OCI-LY3 (cell line): ENCODE measurements at regions not wholly inside any gene's neighbourhood (a gene's known extent, or its start where the extent isn't known, plus 50 kb on each side); places are given as distances from the start of the nearest gene placed in this dataset.

Experiments used
- EZH2phosphoT487 ChIP-seq: fragments of 200-600 bp; shearing (Covaris generic); IDR thresholded peaks from 2 replicates; pipeline ENCODE4 v1.6.1; 2018; ENCODE audit warnings: antibody characterized with exemption, mixed run types, low read depth
- TF ChIP-seq, protein P1 (sequence below): fragments of 200-600, 300-600 bp; sonication (generic); IDR thresholded peaks from 2 replicates; pipeline ENCODE4 v1.5.1; 2014; ENCODE audit warnings: antibody characterized with exemption, low read length, low read depth

DNA sequence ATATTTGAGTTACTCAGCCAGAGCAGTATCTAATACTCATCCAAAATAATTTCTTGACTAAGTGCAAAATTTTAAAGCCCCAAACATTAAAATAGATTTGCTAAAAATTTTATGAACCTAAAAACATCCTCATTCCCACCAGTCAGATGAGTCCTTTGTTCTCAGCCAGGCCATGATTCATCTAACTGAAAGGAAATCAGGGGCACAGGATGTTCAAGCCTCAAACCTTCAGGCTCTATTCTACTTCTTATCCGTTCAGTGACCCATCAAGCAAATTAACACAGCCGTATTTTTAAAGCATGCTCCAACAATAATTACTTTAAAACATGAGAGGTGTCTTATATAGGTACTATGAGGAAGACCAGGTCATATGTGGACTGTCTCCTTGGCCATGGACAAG, 176.5 kb upstream of the MON1B start:
- TF ChIP-seq, protein P1, sequence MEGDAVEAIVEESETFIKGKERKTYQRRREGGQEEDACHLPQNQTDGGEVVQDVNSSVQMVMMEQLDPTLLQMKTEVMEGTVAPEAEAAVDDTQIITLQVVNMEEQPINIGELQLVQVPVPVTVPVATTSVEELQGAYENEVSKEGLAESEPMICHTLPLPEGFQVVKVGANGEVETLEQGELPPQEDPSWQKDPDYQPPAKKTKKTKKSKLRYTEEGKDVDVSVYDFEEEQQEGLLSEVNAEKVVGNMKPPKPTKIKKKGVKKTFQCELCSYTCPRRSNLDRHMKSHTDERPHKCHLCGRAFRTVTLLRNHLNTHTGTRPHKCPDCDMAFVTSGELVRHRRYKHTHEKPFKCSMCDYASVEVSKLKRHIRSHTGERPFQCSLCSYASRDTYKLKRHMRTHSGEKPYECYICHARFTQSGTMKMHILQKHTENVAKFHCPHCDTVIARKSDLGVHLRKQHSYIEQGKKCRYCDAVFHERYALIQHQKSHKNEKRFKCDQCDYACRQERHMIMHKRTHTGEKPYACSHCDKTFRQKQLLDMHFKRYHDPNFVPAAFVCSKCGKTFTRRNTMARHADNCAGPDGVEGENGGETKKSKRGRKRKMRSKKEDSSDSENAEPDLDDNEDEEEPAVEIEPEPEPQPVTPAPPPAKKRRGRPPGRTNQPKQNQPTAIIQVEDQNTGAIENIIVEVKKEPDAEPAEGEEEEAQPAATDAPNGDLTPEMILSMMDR, result no peak
- no peak for TF ChIP-seq EZH2phosphoT487
